ENCODE measurements at regions not wholly inside any gene's neighbourhood (a gene's known extent, or its start where the extent isn't known, plus 50 kb on each side); places are given as distances from the start of the nearest gene placed in this dataset.
A peak's percentile ranks its signal among the peaks of the same experiment; 100 is the strongest.

- ATAC-seq (ENCODE audit: low read depth in 2 of 2) (no peak), DNase-seq (no peak)
- no peaks in the 10 kb centered on the region for H3K27me3 Mint-ChIP-seq
- no peak overlapping the region for H3K4me3 Mint-ChIP-seq
- Histone ChIP-seq H3K27ac (ENCODE audit: insufficient read depth, low read length, poor library complexity, severe bottlenecking) (no peak overlapping the region), H3K27me3 (ENCODE audit: control insufficient read depth, insufficient read depth, low read length) (no peaks in the 10 kb centered on the region), H3K4me3 (ENCODE audit: low read depth, low read length) (no peak overlapping the region), H3K9me3 (ENCODE audit: control insufficient read depth in 2 of 2, low read length in 2 of 2) (no peaks in the 10 kb centered on the region), H3K36me3 (ENCODE audit: control insufficient read depth, insufficient read depth, low read length) (no peaks in the 10 kb centered on the region), H3K4me1 (ENCODE audit: control insufficient read depth, insufficient read depth, low read length, poor library complexity, severe bottlenecking) (no peaks in the 10 kb centered on the region)
- H3K27ac Mint-ChIP-seq: no peak overlapping the region
- no peaks in the 10 kb centered on the region for H3K4me1 Mint-ChIP-seq
- H3K36me3 Mint-ChIP-seq: no peaks in the 10 kb centered on the region
- H3K9me3 Mint-ChIP-seq: peaks cover 0 to 20% (median 9%) of the 10 kb centered on the region in 7 donors
Observed at GRCh38 chr18:28690100-28690499, 513.2 kb upstream of the CDH2 start.

- Mint-ChIP-seq H3K27me3 (no peaks in the 10 kb centered on the region), H3K27ac (no peak overlapping the region), H3K4me1 (no peaks in the 10 kb centered on the region), H3K4me3 (no peak overlapping the region), H3K36me3 (no peaks in the 10 kb centered on the region), H3K9me3 (peaks cover 0 to 19% (median 13%) of the 10 kb centered on the region in 7 donors)
- Histone ChIP-seq H3K36me3 (ENCODE audit: control insufficient read depth, insufficient read depth, low read length) (no peaks in the 10 kb centered on the region), H3K27ac (ENCODE audit: insufficient read depth, low read length, poor library complexity, severe bottlenecking) (no peak overlapping the region), H3K4me1 (ENCODE audit: control insufficient read depth, insufficient read depth, low read length, poor library complexity, severe bottlenecking) (no peaks in the 10 kb centered on the region), H3K27me3 (ENCODE audit: control insufficient read depth, insufficient read depth, low read length) (no peaks in the 10 kb centered on the region), H3K4me3 (ENCODE audit: low read depth, low read length) (no peak overlapping the region), H3K9me3 (ENCODE audit: control insufficient read depth in 2 of 2, low read length in 2 of 2) (no peaks in the 10 kb centered on the region)
- ATAC-seq (ENCODE audit: low read depth in 2 of 2) (no peak), DNase-seq (no peak)
Observed at GRCh38 chr18:28689588-28689987, 512.7 kb upstream of the CDH2 start.

- Histone ChIP-seq H3K4me3 (ENCODE audit: low read depth, low read length) (no peak overlapping the region), H3K27ac (ENCODE audit: insufficient read depth, low read length, poor library complexity, severe bottlenecking) (no peak overlapping the region), H3K27me3 (ENCODE audit: control insufficient read depth, insufficient read depth, low read length) (no peaks in the 10 kb centered on the region), H3K9me3 (ENCODE audit: control insufficient read depth in 2 of 2, low read length in 2 of 2) (peaks cover 0 to 4% of the 10 kb centered on the region in 2 experiments), H3K36me3 (ENCODE audit: control insufficient read depth, insufficient read depth, low read length) (no peaks in the 10 kb centered on the region), H3K4me1 (ENCODE audit: control insufficient read depth, insufficient read depth, low read length, poor library complexity, severe bottlenecking) (no peaks in the 10 kb centered on the region)
- H3K4me3 Mint-ChIP-seq: peak overlapping the region in 1 of 4 donors; percentile 81
- no peak for ATAC-seq (ENCODE audit: low read depth in 2 of 2)
- H3K9me3 Mint-ChIP-seq: peaks cover 2 to 21% (median 5%) of the 10 kb centered on the region in 7 donors
- H3K27me3 Mint-ChIP-seq: no peaks in the 10 kb centered on the region
- H3K36me3 Mint-ChIP-seq: no peaks in the 10 kb centered on the region
- no peak overlapping the region for H3K27ac Mint-ChIP-seq
- H3K4me1 Mint-ChIP-seq: no peaks in the 10 kb centered on the region
- DNase-seq: no peak
Observed at GRCh38 chr18:28684746-28685355, 507.9 kb upstream of the CDH2 start.

DNA sequence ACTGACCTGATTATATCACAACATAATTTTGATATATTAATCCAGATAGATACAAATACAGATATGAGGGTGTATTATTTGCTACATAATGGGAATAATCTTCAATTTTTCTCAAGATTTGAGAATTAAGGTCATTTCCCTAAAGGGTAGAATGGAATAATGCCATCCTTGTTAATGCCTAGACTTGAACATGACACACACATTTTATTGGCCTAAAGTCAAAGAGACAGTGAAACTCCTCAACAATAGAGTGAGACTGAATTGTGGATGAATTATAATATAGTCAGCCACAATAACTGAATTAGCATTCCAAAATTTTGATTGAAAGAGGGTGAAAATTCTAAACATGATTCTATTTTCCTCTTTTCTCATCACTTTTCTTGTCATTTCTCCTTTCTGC lies 506.0 kb upstream of the CDH2 start:
- DNase-seq (no peak), ATAC-seq (ENCODE audit: low read depth in 2 of 2) (no peak)
- no peak overlapping the region for H3K4me3 ChIP-seq (ENCODE audit: low read depth, low read length)
- Mint-ChIP-seq H3K4me3 (no peak overlapping the region), H3K36me3 (no peaks in the 10 kb centered on the region), H3K9me3 (peaks cover 3 to 16% (median 9%) of the 10 kb centered on the region in 7 donors), H3K4me1 (no peaks in the 10 kb centered on the region), H3K27me3 (no peaks in the 10 kb centered on the region), H3K27ac (no peak overlapping the region)
- no peaks in the 10 kb centered on the region for H3K4me1 ChIP-seq (ENCODE audit: control insufficient read depth, insufficient read depth, low read length, poor library complexity, severe bottlenecking)
- no peak overlapping the region for H3K27ac ChIP-seq (ENCODE audit: insufficient read depth, low read length, poor library complexity, severe bottlenecking)
- no peaks in the 10 kb centered on the region for H3K36me3 ChIP-seq (ENCODE audit: control insufficient read depth, insufficient read depth, low read length)
- peaks cover 0 to 4% of the 10 kb centered on the region in 2 experiments for H3K9me3 ChIP-seq (ENCODE audit: control insufficient read depth in 2 of 2, low read length in 2 of 2)
- H3K27me3 ChIP-seq (ENCODE audit: control insufficient read depth, insufficient read depth, low read length): no peaks in the 10 kb centered on the region

- H3K4me1 Mint-ChIP-seq: no peaks in the 10 kb centered on the region
Observed at GRCh38 chr18:28669165-28669564, 492.2 kb upstream of the CDH2 start.

DNA sequence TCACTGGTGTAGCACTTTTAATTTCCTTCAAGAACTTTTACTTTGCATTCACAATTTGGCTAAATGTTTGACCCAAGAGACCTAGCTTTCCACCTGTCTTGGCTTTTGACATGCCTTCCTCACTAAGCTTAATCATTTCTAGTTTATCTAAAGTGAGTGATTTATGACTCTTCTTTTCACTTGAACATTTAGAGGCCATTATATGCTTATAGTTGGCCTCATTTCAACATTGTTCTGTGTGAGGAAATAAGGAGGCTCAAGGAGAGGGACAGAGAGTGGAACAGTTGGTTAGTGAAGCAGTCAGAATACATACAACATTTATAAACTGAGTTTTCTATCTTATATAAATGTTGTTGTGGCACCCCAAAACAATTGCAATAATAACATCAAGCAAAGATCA lies 489.3 kb upstream of the CDH2 start:
- Histone ChIP-seq H3K9me3 (ENCODE audit: control insufficient read depth in 2 of 2, low read length in 2 of 2) (peaks cover 0 to 10% of the 10 kb centered on the region in 2 experiments), H3K36me3 (ENCODE audit: control insufficient read depth, insufficient read depth, low read length) (no peaks in the 10 kb centered on the region), H3K4me3 (ENCODE audit: low read depth, low read length) (no peak overlapping the region), H3K27ac (ENCODE audit: insufficient read depth, low read length, poor library complexity, severe bottlenecking) (no peak overlapping the region), H3K27me3 (ENCODE audit: control insufficient read depth, insufficient read depth, low read length) (no peaks in the 10 kb centered on the region), H3K4me1 (ENCODE audit: control insufficient read depth, insufficient read depth, low read length, poor library complexity, severe bottlenecking) (no peaks in the 10 kb centered on the region)
- Mint-ChIP-seq H3K4me3 (no peak overlapping the region), H3K27me3 (no peaks in the 10 kb centered on the region), H3K27ac (no peak overlapping the region), H3K36me3 (no peaks in the 10 kb centered on the region), H3K9me3 (peaks cover 1 to 26% (median 5%) of the 10 kb centered on the region in 7 donors), H3K4me1 (no peaks in the 10 kb centered on the region)
- ATAC-seq (ENCODE audit: low read depth in 2 of 2) (no peak), DNase-seq (no peak)

More at GRCh38 chr18:28669165-28669564, 492.2 kb upstream of the CDH2 start:
- no peaks in the 10 kb centered on the region for H3K4me1 ChIP-seq (ENCODE audit: control insufficient read depth, insufficient read depth, low read length, poor library complexity, severe bottlenecking)
- H3K27ac Mint-ChIP-seq: no peak overlapping the region
- H3K4me3 Mint-ChIP-seq: no peak overlapping the region
- no peak overlapping the region for H3K27ac ChIP-seq (ENCODE audit: insufficient read depth, low read length, poor library complexity, severe bottlenecking)
- H3K36me3 ChIP-seq (ENCODE audit: control insufficient read depth, insufficient read depth, low read length): no peaks in the 10 kb centered on the region
- H3K4me3 ChIP-seq (ENCODE audit: low read depth, low read length): no peak overlapping the region
- H3K27me3 ChIP-seq (ENCODE audit: control insufficient read depth, insufficient read depth, low read length): no peaks in the 10 kb centered on the region
- peaks cover 4 to 17% of the 10 kb centered on the region in 2 experiments for H3K9me3 ChIP-seq (ENCODE audit: control insufficient read depth in 2 of 2, low read length in 2 of 2)
- H3K9me3 Mint-ChIP-seq: peaks cover 2 to 41% (median 8%) of the 10 kb centered on the region in 7 donors
- DNase-seq: no peak
- ATAC-seq (ENCODE audit: low read depth in 2 of 2): no peak
- no peaks in the 10 kb centered on the region for H3K27me3 Mint-ChIP-seq
- no peaks in the 10 kb centered on the region for H3K36me3 Mint-ChIP-seq

DNA sequence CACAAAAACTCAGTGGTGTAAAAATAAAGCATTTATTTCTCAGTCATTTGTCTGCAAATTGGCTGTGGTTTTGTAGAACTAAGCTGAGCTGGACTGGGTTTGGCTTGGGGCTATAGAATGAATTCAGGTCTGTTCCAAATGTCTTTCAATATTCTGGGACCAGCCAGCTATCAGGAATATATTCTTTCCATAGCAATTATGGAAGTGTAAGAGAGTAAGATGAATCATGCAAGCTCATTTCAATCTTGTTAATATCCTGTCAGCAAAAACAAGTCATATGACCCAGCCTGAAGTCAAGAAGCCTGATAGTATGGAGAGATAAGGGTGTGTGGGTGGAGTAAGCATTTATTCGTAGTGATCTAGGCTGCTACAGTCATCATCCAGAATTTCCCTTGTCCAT lies 481.0 kb upstream of the CDH2 start:
- no peaks in the 10 kb centered on the region for H3K36me3 Mint-ChIP-seq
- ATAC-seq (ENCODE audit: low read depth in 2 of 2): no peak
- H3K9me3 ChIP-seq (ENCODE audit: control insufficient read depth in 2 of 2, low read length in 2 of 2): peaks cover 0 to 5% of the 10 kb centered on the region in 2 experiments

DNA sequence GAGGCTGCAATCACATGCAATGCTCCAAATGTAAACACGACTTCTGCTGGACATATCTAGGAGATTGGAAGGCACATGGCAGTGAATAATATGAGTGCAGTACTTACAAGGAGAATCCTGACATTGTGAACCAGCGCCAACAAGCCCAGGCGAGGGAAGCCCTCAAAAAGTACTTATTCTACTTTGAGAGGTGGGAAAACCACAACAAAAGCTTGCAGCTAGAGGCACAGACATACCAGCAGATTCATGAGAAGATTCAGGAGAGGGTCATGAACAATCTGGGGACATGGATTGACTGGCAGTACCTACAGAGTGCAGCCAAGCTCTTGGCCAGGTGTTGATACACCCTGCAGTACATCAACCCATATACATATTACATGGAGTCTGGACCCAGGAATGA lies 475.7 kb upstream of the CDH2 start:
- H3K4me3 Mint-ChIP-seq: no peak overlapping the region
- H3K36me3 ChIP-seq (ENCODE audit: control insufficient read depth, insufficient read depth, low read length): no peaks in the 10 kb centered on the region
- no peaks in the 10 kb centered on the region for H3K4me1 ChIP-seq (ENCODE audit: control insufficient read depth, insufficient read depth, low read length, poor library complexity, severe bottlenecking)
- no peak overlapping the region for H3K27ac Mint-ChIP-seq
- H3K27me3 Mint-ChIP-seq: no peaks in the 10 kb centered on the region
- H3K36me3 Mint-ChIP-seq: no peaks in the 10 kb centered on the region
- H3K4me3 ChIP-seq (ENCODE audit: low read depth, low read length): no peak overlapping the region
- no peaks in the 10 kb centered on the region for H3K4me1 Mint-ChIP-seq
- H3K27ac ChIP-seq (ENCODE audit: insufficient read depth, low read length, poor library complexity, severe bottlenecking): no peak overlapping the region
- H3K27me3 ChIP-seq (ENCODE audit: control insufficient read depth, insufficient read depth, low read length): no peaks in the 10 kb centered on the region
- DNase-seq: no peak
- H3K9me3 ChIP-seq (ENCODE audit: control insufficient read depth in 2 of 2, low read length in 2 of 2): peaks cover 5 to 6% of the 10 kb centered on the region in 2 experiments
- ATAC-seq (ENCODE audit: low read depth in 2 of 2): no peak
- peaks cover 6 to 42% (median 12%) of the 10 kb centered on the region in 7 donors for H3K9me3 Mint-ChIP-seq

More for the DNA sequence above, 481.0 kb upstream of the CDH2 start:
- H3K27me3 ChIP-seq (ENCODE audit: control insufficient read depth, insufficient read depth, low read length): no peaks in the 10 kb centered on the region
- Mint-ChIP-seq H3K27me3 (no peaks in the 10 kb centered on the region), H3K9me3 (peaks cover 2 to 30% (median 9%) of the 10 kb centered on the region in 7 donors), H3K4me1 (no peaks in the 10 kb centered on the region), H3K4me3 (no peak overlapping the region), H3K27ac (no peak overlapping the region)
- DNase-seq: no peak
- H3K4me1 ChIP-seq (ENCODE audit: control insufficient read depth, insufficient read depth, low read length, poor library complexity, severe bottlenecking): no peaks in the 10 kb centered on the region
- H3K4me3 ChIP-seq (ENCODE audit: low read depth, low read length): no peak overlapping the region
- H3K27ac ChIP-seq (ENCODE audit: insufficient read depth, low read length, poor library complexity, severe bottlenecking): no peak overlapping the region
- H3K36me3 ChIP-seq (ENCODE audit: control insufficient read depth, insufficient read depth, low read length): no peaks in the 10 kb centered on the region

Measured in CD4-positive, CD25-positive, alpha-beta regulatory T cell (primary cell).